Esophagus muscularis mucosa (tissue), 3 donors: ENCODE measurements at regions not wholly inside any gene's neighbourhood (a gene's known extent, or its start where the extent isn't known, plus 50 kb on each side); places are given as distances from the start of the nearest gene placed in this dataset.

Source experiments
- CTCF ChIP-seq, 3 experiments: fragments of 200-600 bp in 2 of 3; fragments of 450-650 bp in 1 of 3; sonication (generic) in 2 of 3; IDR thresholded peaks; one replicate each; pipeline ENCODE4 v1.5.1; 2017 to 2019; ENCODE audit warnings: antibody characterized with exemption in 3 of 3, mild to moderate bottlenecking in 2 of 3, moderate library complexity in 1 of 3
- POLR2A ChIP-seq: fragments of 450-650 bp; IDR thresholded peaks from one replicate; pipeline ENCODE4 v1.6.1; 2017; ENCODE audit warnings: antibody characterized with exemption, moderate library complexity, mild to moderate bottlenecking, low read depth
- POLR2AphosphoS5 ChIP-seq, 2 donors: sonication (generic); formaldehyde crosslinking; IDR thresholded peaks; one replicate each; pipeline ENCODE4 v1.6.1; 2017; ENCODE audit warnings: antibody characterized with exemption in 2 of 2

- TF ChIP-seq CTCF (IDR thresholded peaks at IDR 0.05) (no peak), POLR2AphosphoS5 (IDR thresholded peaks at IDR 0.05) (no peak), POLR2A (no peak)
These were observed 68.7 kb upstream of the TIAM2 start for GRCh38 chr6:154926366-154926765.
